ENCODE measurements at regions not wholly inside any gene's neighbourhood (a gene's known extent, or its start where the extent isn't known, plus 50 kb on each side); places are given as distances from the start of the nearest gene placed in this dataset.

DNA sequence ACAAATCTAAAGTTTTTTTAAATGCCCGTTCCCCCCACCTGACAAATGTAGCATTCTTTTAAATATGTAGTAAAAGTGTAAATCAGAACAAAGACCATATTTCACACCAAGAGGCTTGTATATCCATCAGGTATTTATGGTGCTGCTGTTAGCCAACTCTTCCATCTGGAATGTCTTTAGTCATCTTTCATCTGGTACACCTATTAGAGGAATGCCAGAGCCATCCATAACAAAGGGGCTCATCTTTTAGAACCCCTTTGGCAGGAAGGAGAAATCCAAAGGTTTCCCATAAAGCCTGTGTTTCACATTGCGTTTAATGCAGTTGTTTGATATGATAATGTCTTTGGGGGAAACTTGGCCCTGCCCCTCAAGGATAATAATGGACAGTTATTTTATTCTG lies 79.3 kb upstream of the C1orf87 start:
- Histone ChIP-seq H2BK15ac (ENCODE audit: low read length) (no peak overlapping the region), H3K14ac (ENCODE audit: low read length) (no peak overlapping the region), H3K36me3 (replicated peaks in 1 of 2; ENCODE audit: control insufficient read depth in 2 of 2, insufficient read depth in 2 of 2, low read length in 2 of 2) (no peaks in the 10 kb centered on the region), H4K8ac (ENCODE audit: low read depth, low read length) (no peak overlapping the region), H3K4me3 (ENCODE audit: low read length in 2 of 2) (no peak overlapping the region), H3K18ac (ENCODE audit: low read length) (no peak overlapping the region), H4K91ac (ENCODE audit: low read depth, low read length, poor library complexity) (no peak overlapping the region), H3K4me1 (ENCODE audit: control insufficient read depth in 2 of 2, insufficient read depth in 1 of 2, low read depth in 1 of 2, low read length in 2 of 2) (no peaks in the 10 kb centered on the region), H2AK5ac (ENCODE audit: low read depth, low read length) (no peak overlapping the region), H3K9ac (ENCODE audit: low read depth, low read length, poor library complexity) (no peak overlapping the region), H3K79me1 (ENCODE audit: low read depth, low read length) (no peaks in the 10 kb centered on the region), H3K9me3 (replicated peaks in 1 of 2; ENCODE audit: control insufficient read depth in 2 of 2, insufficient read depth in 1 of 2, low read depth in 1 of 2, low read length in 2 of 2) (no peaks in the 10 kb centered on the region), H2BK5ac (ENCODE audit: low read length) (no peak overlapping the region), H2AFZ (ENCODE audit: low read length) (no peak overlapping the region), H3K23ac (ENCODE audit: low read depth, low read length, poor library complexity) (no peak overlapping the region), H3K27ac (replicated peaks; ENCODE audit: low read length) (no peak overlapping the region), H3K4me2 (ENCODE audit: insufficient read depth, low read length, poor library complexity, severe bottlenecking) (no peak overlapping the region), H3K27me3 (ENCODE audit: control insufficient read depth in 3 of 3, insufficient read depth in 3 of 3, low read depth in 1 of 3, low read length in 3 of 3) (no peaks in the 10 kb centered on the region), H2BK12ac (ENCODE audit: low read length) (no peak overlapping the region), H2BK120ac (ENCODE audit: low read depth, low read length) (no peak overlapping the region), H3K4ac (ENCODE audit: low read length) (no peak overlapping the region)
- no CpG with 5 or more reads among the region's 2 CpGs for whole genome bisulfite sequencing, 2 donors (ENCODE audit: extremely low coverage in 2 of 2, insufficient read length in 2 of 2, insufficient replicate concordance in 1 of 2)
- no peak for DNase-seq (ENCODE audit: low spot score)

DNA sequence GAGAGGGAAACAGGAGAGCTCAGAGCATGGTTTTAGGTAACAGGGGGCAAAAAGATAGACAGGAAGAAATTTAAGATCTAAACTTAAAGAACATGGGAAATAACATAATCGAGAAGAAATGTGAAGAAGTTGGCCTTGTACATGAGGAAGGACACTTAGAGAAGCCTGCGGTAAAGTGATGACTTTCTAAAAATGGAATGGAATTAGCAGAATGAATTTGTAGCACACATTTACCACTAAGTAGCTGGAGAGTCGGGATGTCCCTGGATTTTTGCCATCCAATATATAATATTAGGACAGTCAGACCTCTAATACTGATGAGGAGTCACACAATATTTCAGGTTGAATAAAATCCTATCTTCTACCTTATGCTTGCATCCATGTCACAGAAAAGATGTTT lies 77.7 kb upstream of the C1orf87 start:
- H2AFZ ChIP-seq (ENCODE audit: low read length): no peak overlapping the region
- no peak overlapping the region for H3K4me2 ChIP-seq (ENCODE audit: insufficient read depth, low read length, poor library complexity, severe bottlenecking)
- H3K9ac ChIP-seq (ENCODE audit: low read depth, low read length, poor library complexity): no peak overlapping the region
- H2BK12ac ChIP-seq (ENCODE audit: low read length): no peak overlapping the region
- H4K91ac ChIP-seq (ENCODE audit: low read depth, low read length, poor library complexity): no peak overlapping the region
- no peak overlapping the region for H3K14ac ChIP-seq (ENCODE audit: low read length)
- H3K4ac ChIP-seq (ENCODE audit: low read length): no peak overlapping the region
- WGBS, 2 donors (ENCODE audit: extremely low coverage in 2 of 2, insufficient read length in 2 of 2, insufficient replicate concordance in 1 of 2): no CpG with 5 or more reads among the region's 3 CpGs
- H3K27ac ChIP-seq (replicated peaks; ENCODE audit: low read length): no peak overlapping the region
- H4K8ac ChIP-seq (ENCODE audit: low read depth, low read length): no peak overlapping the region
- no peak for DNase-seq (ENCODE audit: low spot score)
- no peak overlapping the region for H3K18ac ChIP-seq (ENCODE audit: low read length)
- no peaks in the 10 kb centered on the region for H3K9me3 ChIP-seq (replicated peaks in 1 of 2; ENCODE audit: control insufficient read depth in 2 of 2, insufficient read depth in 1 of 2, low read depth in 1 of 2, low read length in 2 of 2)
- H2BK5ac ChIP-seq (ENCODE audit: low read length): no peak overlapping the region
- no peaks in the 10 kb centered on the region for H3K79me1 ChIP-seq (ENCODE audit: low read depth, low read length)
- no peak overlapping the region for H2BK15ac ChIP-seq (ENCODE audit: low read length)
- H2BK120ac ChIP-seq (ENCODE audit: low read depth, low read length): no peak overlapping the region
- no peaks in the 10 kb centered on the region for H3K36me3 ChIP-seq (replicated peaks in 1 of 2; ENCODE audit: control insufficient read depth in 2 of 2, insufficient read depth in 2 of 2, low read length in 2 of 2)
- no peaks in the 10 kb centered on the region for H3K27me3 ChIP-seq (ENCODE audit: control insufficient read depth in 3 of 3, insufficient read depth in 3 of 3, low read depth in 1 of 3, low read length in 3 of 3)
- H3K4me1 ChIP-seq (ENCODE audit: control insufficient read depth in 2 of 2, insufficient read depth in 1 of 2, low read depth in 1 of 2, low read length in 2 of 2): no peaks in the 10 kb centered on the region
- H3K23ac ChIP-seq (ENCODE audit: low read depth, low read length, poor library complexity): no peak overlapping the region
- H2AK5ac ChIP-seq (ENCODE audit: low read depth, low read length): no peak overlapping the region
- H3K4me3 ChIP-seq (ENCODE audit: low read length in 2 of 2): no peak overlapping the region

DNA sequence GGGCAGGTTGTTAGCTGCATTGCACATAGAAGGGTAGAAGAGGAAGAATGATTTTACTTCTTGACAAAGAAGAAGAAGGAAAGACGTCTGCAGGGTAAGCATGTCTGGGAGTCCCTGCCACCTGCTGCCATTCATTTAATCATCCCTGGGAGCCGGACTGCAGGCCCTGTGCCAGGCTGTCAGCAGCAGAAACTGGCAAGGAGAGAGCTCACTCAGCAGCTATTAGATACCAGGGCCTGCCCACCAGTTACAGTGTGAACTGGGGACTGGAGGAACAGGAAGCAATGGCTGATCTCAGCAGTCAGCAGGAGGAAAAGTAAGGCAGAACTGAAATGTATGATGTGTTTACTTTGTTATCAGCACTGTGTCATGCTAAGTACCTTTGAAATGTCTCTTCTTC lies 75.7 kb upstream of the C1orf87 start:
- no peaks in the 10 kb centered on the region for H3K36me3 ChIP-seq (replicated peaks in 1 of 2; ENCODE audit: control insufficient read depth in 2 of 2, insufficient read depth in 2 of 2, low read length in 2 of 2)
- no peak overlapping the region for H3K9ac ChIP-seq (ENCODE audit: low read depth, low read length, poor library complexity)
- no peak overlapping the region for H2AK5ac ChIP-seq (ENCODE audit: low read depth, low read length)
- H3K27ac ChIP-seq (replicated peaks; ENCODE audit: low read length): no peak overlapping the region
- H3K14ac ChIP-seq (ENCODE audit: low read length): no peak overlapping the region
- no peak overlapping the region for H3K4ac ChIP-seq (ENCODE audit: low read length)
- no peak overlapping the region for H4K8ac ChIP-seq (ENCODE audit: low read depth, low read length)
- no peak overlapping the region for H3K23ac ChIP-seq (ENCODE audit: low read depth, low read length, poor library complexity)
- H2BK5ac ChIP-seq (ENCODE audit: low read length): no peak overlapping the region
- H2BK12ac ChIP-seq (ENCODE audit: low read length): no peak overlapping the region
- DNase-seq (ENCODE audit: low spot score): no peak
- no peaks in the 10 kb centered on the region for H3K79me1 ChIP-seq (ENCODE audit: low read depth, low read length)
- H4K91ac ChIP-seq (ENCODE audit: low read depth, low read length, poor library complexity): no peak overlapping the region
- H3K18ac ChIP-seq (ENCODE audit: low read length): peak overlapping the region; percentile 7
- H3K27me3 ChIP-seq (ENCODE audit: control insufficient read depth in 3 of 3, insufficient read depth in 3 of 3, low read depth in 1 of 3, low read length in 3 of 3): no peaks in the 10 kb centered on the region
- H2AFZ ChIP-seq (ENCODE audit: low read length): no peak overlapping the region
- H3K4me1 ChIP-seq (ENCODE audit: control insufficient read depth in 2 of 2, insufficient read depth in 1 of 2, low read depth in 1 of 2, low read length in 2 of 2): no peaks in the 10 kb centered on the region
- H3K9me3 ChIP-seq (replicated peaks in 1 of 2; ENCODE audit: control insufficient read depth in 2 of 2, insufficient read depth in 1 of 2, low read depth in 1 of 2, low read length in 2 of 2): no peaks in the 10 kb centered on the region
- H3K4me3 ChIP-seq (ENCODE audit: low read length in 2 of 2): no peak overlapping the region
- WGBS, 2 donors (ENCODE audit: extremely low coverage in 2 of 2, insufficient read length in 2 of 2, insufficient replicate concordance in 1 of 2): no CpG with 5 or more reads among the region's 2 CpGs
- H3K4me2 ChIP-seq (ENCODE audit: insufficient read depth, low read length, poor library complexity, severe bottlenecking): no peak overlapping the region
- no peak overlapping the region for H2BK15ac ChIP-seq (ENCODE audit: low read length)
- no peak overlapping the region for H2BK120ac ChIP-seq (ENCODE audit: low read depth, low read length)

DNA sequence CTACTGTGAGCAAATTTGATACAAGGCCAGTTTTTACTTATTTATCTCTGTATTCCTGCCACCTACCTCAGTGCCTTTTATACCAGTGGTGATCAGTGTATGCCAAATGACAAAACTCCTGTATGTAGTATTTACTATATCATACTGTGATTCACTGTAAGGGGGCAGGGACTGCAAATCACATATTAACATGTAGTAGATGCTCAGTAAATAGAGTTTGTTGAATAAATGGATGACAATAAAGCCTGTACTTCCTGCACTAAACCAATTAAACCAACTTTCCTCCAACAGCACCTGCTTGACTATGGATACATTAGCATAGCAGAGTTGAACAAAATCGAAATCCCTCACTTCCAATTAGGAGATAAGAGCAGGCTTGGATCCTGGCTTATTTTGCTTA lies 73.3 kb upstream of the C1orf87 start:
- no peaks in the 10 kb centered on the region for H3K79me1 ChIP-seq (ENCODE audit: low read depth, low read length)
- no CpG with 5 or more reads among the region's 1 CpG for WGBS, 2 donors (ENCODE audit: extremely low coverage in 2 of 2, insufficient read length in 2 of 2, insufficient replicate concordance in 1 of 2)
- no peak overlapping the region for H3K9ac ChIP-seq (ENCODE audit: low read depth, low read length, poor library complexity)
- H3K23ac ChIP-seq (ENCODE audit: low read depth, low read length, poor library complexity): no peak overlapping the region
- H3K4me2 ChIP-seq (ENCODE audit: insufficient read depth, low read length, poor library complexity, severe bottlenecking): no peak overlapping the region
- H3K4me1 ChIP-seq (ENCODE audit: control insufficient read depth in 2 of 2, insufficient read depth in 1 of 2, low read depth in 1 of 2, low read length in 2 of 2): no peaks in the 10 kb centered on the region
- H2BK15ac ChIP-seq (ENCODE audit: low read length): no peak overlapping the region
- no peak overlapping the region for H3K4ac ChIP-seq (ENCODE audit: low read length)
- H4K91ac ChIP-seq (ENCODE audit: low read depth, low read length, poor library complexity): no peak overlapping the region
- no peak overlapping the region for H3K4me3 ChIP-seq (ENCODE audit: low read length in 2 of 2)
- no peak overlapping the region for H2AFZ ChIP-seq (ENCODE audit: low read length)
- H3K18ac ChIP-seq (ENCODE audit: low read length): no peak overlapping the region
- H3K9me3 ChIP-seq (replicated peaks in 1 of 2; ENCODE audit: control insufficient read depth in 2 of 2, insufficient read depth in 1 of 2, low read depth in 1 of 2, low read length in 2 of 2): no peaks in the 10 kb centered on the region
- no peak overlapping the region for H4K8ac ChIP-seq (ENCODE audit: low read depth, low read length)
- no peak overlapping the region for H2BK12ac ChIP-seq (ENCODE audit: low read length)
- no peak overlapping the region for H3K27ac ChIP-seq (replicated peaks; ENCODE audit: low read length)
- DNase-seq (ENCODE audit: low spot score): no peak
- H2BK5ac ChIP-seq (ENCODE audit: low read length): no peak overlapping the region
- no peak overlapping the region for H2AK5ac ChIP-seq (ENCODE audit: low read depth, low read length)
- H3K14ac ChIP-seq (ENCODE audit: low read length): no peak overlapping the region
- no peaks in the 10 kb centered on the region for H3K36me3 ChIP-seq (replicated peaks in 1 of 2; ENCODE audit: control insufficient read depth in 2 of 2, insufficient read depth in 2 of 2, low read length in 2 of 2)
- no peaks in the 10 kb centered on the region for H3K27me3 ChIP-seq (ENCODE audit: control insufficient read depth in 3 of 3, insufficient read depth in 3 of 3, low read depth in 1 of 3, low read length in 3 of 3)
- no peak overlapping the region for H2BK120ac ChIP-seq (ENCODE audit: low read depth, low read length)
